ENCODE measurements at regions not wholly inside any gene's neighbourhood (a gene's known extent, or its start where the extent isn't known, plus 50 kb on each side); places are given as distances from the start of the nearest gene placed in this dataset.

- H3K4me1 ChIP-seq (ENCODE audit: insufficient read depth, low read length): no peaks in the 10 kb centered on the region
- DNase-seq: no peak
- H2AFZ ChIP-seq (ENCODE audit: low read length): no peak overlapping the region
- ChIA-PET POLR2A (ENCODE audit: unreplicated experiment) (no interaction called here), CTCF (no interaction called here)
- intact Hi-C loops (cut with micrococcal nuclease): no loop called here
- no peak overlapping the region for H3K4me3 ChIP-seq (ENCODE audit: low read length)
- H3K27me3 ChIP-seq (ENCODE audit: low read length): no peaks in the 10 kb centered on the region
- no peaks in the 10 kb centered on the region for H3K79me2 ChIP-seq (ENCODE audit: low read length)
- no peak overlapping the region for H3K27ac ChIP-seq (ENCODE audit: low read length)
- no peaks in the 10 kb centered on the region for H3K9me3 ChIP-seq (ENCODE audit: low read length)
- no peaks in the 10 kb centered on the region for H3K9me2 ChIP-seq (replicated peaks; ENCODE audit: low read length)
- H3K36me3 ChIP-seq (ENCODE audit: low read depth, low read length): no peaks in the 10 kb centered on the region
- ATAC-seq: no peak
- H3K4me2 ChIP-seq (ENCODE audit: low read length): no peak overlapping the region
- TF ChIP-seq EZH2phosphoT487 (IDR thresholded peaks at IDR 0.05; ENCODE audit: borderline replicate concordance, low read length) (no peak), EZH2 (IDR thresholded peaks at IDR 0.05; ENCODE audit: low read length, unreplicated experiment) (no peak), CTCF (conservative IDR thresholded peaks at IDR 0.05; ENCODE audit: low read depth, low read length) (no peak)
- no TSS peak for BruUV-seq (replicated peaks)
- no peaks in the 10 kb centered on the region for H3F3A ChIP-seq (ENCODE audit: low read length, unreplicated experiment)
- no peak overlapping the region for H3K9ac ChIP-seq (ENCODE audit: low read length)
- no peaks in the 10 kb centered on the region for H4K20me1 ChIP-seq (ENCODE audit: low read length)
Observed at GRCh38 chr9:105883847-105884246, 189.5 kb downstream of the TMEM38B start.

GRCh38 chr9:105884416-105884815 lies 190.1 kb downstream of the TMEM38B start:
- intact Hi-C loops (cut with micrococcal nuclease): no loop called here
- H3K4me2 ChIP-seq (ENCODE audit: low read length): no peak overlapping the region
- BruUV-seq (replicated peaks): no TSS peak
- H3K36me3 ChIP-seq (ENCODE audit: low read depth, low read length): no peaks in the 10 kb centered on the region
- H3K27ac ChIP-seq (ENCODE audit: low read length): no peak overlapping the region
- POLR2A ChIA-PET (ENCODE audit: unreplicated experiment): no interaction called here
- H3K9me2 ChIP-seq (replicated peaks; ENCODE audit: low read length): no peaks in the 10 kb centered on the region
- no peaks in the 10 kb centered on the region for H3F3A ChIP-seq (ENCODE audit: low read length, unreplicated experiment)
- H2AFZ ChIP-seq (ENCODE audit: low read length): no peak overlapping the region
- TF ChIP-seq EZH2 (IDR thresholded peaks at IDR 0.05; ENCODE audit: low read length, unreplicated experiment): no peak
- TF ChIP-seq EZH2phosphoT487 (IDR thresholded peaks at IDR 0.05; ENCODE audit: borderline replicate concordance, low read length): no peak
- no peak for TF ChIP-seq CTCF (conservative IDR thresholded peaks at IDR 0.05; ENCODE audit: low read depth, low read length)
- no peaks in the 10 kb centered on the region for H3K9me3 ChIP-seq (ENCODE audit: low read length)
- no peak for ATAC-seq
- H3K4me1 ChIP-seq (ENCODE audit: insufficient read depth, low read length): no peaks in the 10 kb centered on the region
- no peaks in the 10 kb centered on the region for H3K27me3 ChIP-seq (ENCODE audit: low read length)
- H3K79me2 ChIP-seq (ENCODE audit: low read length): no peaks in the 10 kb centered on the region
- no peak overlapping the region for H3K9ac ChIP-seq (ENCODE audit: low read length)
- H4K20me1 ChIP-seq (ENCODE audit: low read length): no peaks in the 10 kb centered on the region
- CTCF ChIA-PET: no interaction called here
- DNase-seq: no peak
- H3K4me3 ChIP-seq (ENCODE audit: low read length): no peak overlapping the region

- no TSS peak for BruUV-seq (replicated peaks)
- CTCF ChIA-PET: no interaction called here
- TF ChIP-seq CTCF (conservative IDR thresholded peaks at IDR 0.05; ENCODE audit: low read depth, low read length): no peak
- TF ChIP-seq EZH2phosphoT487 (IDR thresholded peaks at IDR 0.05; ENCODE audit: borderline replicate concordance, low read length): no peak
- no peak for TF ChIP-seq EZH2 (IDR thresholded peaks at IDR 0.05; ENCODE audit: low read length, unreplicated experiment)
- intact Hi-C loops (cut with micrococcal nuclease): no loop called here
- no peak overlapping the region for H2AFZ ChIP-seq (ENCODE audit: low read length)
- POLR2A ChIA-PET (ENCODE audit: unreplicated experiment): no interaction called here
- ATAC-seq (no peak), DNase-seq (no peak)
- H3K9me3 ChIP-seq (ENCODE audit: low read length): no peaks in the 10 kb centered on the region
- no peak overlapping the region for H3K27ac ChIP-seq (ENCODE audit: low read length)
- H3F3A ChIP-seq (ENCODE audit: low read length, unreplicated experiment): no peaks in the 10 kb centered on the region
- no peaks in the 10 kb centered on the region for H3K27me3 ChIP-seq (ENCODE audit: low read length)
- H3K36me3 ChIP-seq (ENCODE audit: low read depth, low read length): no peaks in the 10 kb centered on the region
- no peaks in the 10 kb centered on the region for H3K4me1 ChIP-seq (ENCODE audit: insufficient read depth, low read length)
- H3K9ac ChIP-seq (ENCODE audit: low read length): no peak overlapping the region
- H4K20me1 ChIP-seq (ENCODE audit: low read length): no peaks in the 10 kb centered on the region
- H3K9me2 ChIP-seq (replicated peaks; ENCODE audit: low read length): no peaks in the 10 kb centered on the region
- H3K4me3 ChIP-seq (ENCODE audit: low read length): no peak overlapping the region
- no peaks in the 10 kb centered on the region for H3K79me2 ChIP-seq (ENCODE audit: low read length)
- H3K4me2 ChIP-seq (ENCODE audit: low read length): no peak overlapping the region
Observed at GRCh38 chr9:105886136-105886535, 191.8 kb downstream of the TMEM38B start.
